GM12874 (cell line): ENCODE measurements at regions not wholly inside any gene's neighbourhood (a gene's known extent, or its start where the extent isn't known, plus 50 kb on each side); places are given as distances from the start of the nearest gene placed in this dataset.

Experiments
- CTCF ChIP-seq: IDR thresholded peaks from 2 replicates; pipeline ENCODE4 v1.5.1; 2011; ENCODE audit warnings: low read depth, mild to moderate bottlenecking, control low read depth, low read length, moderate library complexity; ENCODE audit not compliant: insufficient read depth

- no peak for TF ChIP-seq CTCF
These were observed 520.7 kb downstream of the TRHDE start for GRCh38 chr12:72792889-72793288.

GRCh38 chr12:72793796-72794195, 521.6 kb downstream of the TRHDE start:
- no peak for TF ChIP-seq CTCF

- TF ChIP-seq CTCF: no peak
These were observed 543.3 kb downstream of the TRHDE start for GRCh38 chr12:72815421-72815820.

- no peak for TF ChIP-seq CTCF
These were observed 556.6 kb downstream of the TRHDE start for GRCh38 chr12:72828662-72829324.

- TF ChIP-seq CTCF: no peak
These were observed 557.7 kb downstream of the TRHDE start for GRCh38 chr12:72829838-72830237.

- TF ChIP-seq CTCF: no peak
These were observed 559.9 kb downstream of the TRHDE start for GRCh38 chr12:72832024-72832423.

- TF ChIP-seq CTCF: no peak
These were observed 564.0 kb downstream of the TRHDE start for GRCh38 chr12:72836194-72836593.
